Right lobe of liver (tissue), 6 donors: ENCODE measurements at regions not wholly inside any gene's neighbourhood (a gene's known extent, or its start where the extent isn't known, plus 50 kb on each side); places are given as distances from the start of the nearest gene placed in this dataset.

Experiments used
- ATAC-seq, 4 donors: fragments of 200-7000 bp; cut with Tn5 transposase; one replicate each; pipeline ENCODE4 v1.9.1; 2020; ENCODE audit warnings: mild to moderate bottlenecking in 4 of 4, moderate library complexity in 4 of 4
- DNase-seq, 3 donors: peaks; one replicate each; pipeline ENCODE4 v3.0.0-alpha.2; 2020
- H3K27ac ChIP-seq, 3 donors: fragments of 200-600 bp; one replicate each; pipeline ENCODE4 v1.8.0; 2022
- H3K27me3 ChIP-seq, 2 donors: fragments of 200-600 bp; one replicate each; pipeline ENCODE4 v1.8.0; 2022
- H3K36me3 ChIP-seq, 4 donors: fragments of 200-600 bp; sonication (generic) in 1 of 4; one replicate each; pipeline versions ENCODE4 v1.5.1 to v1.8.0; 2017 to 2022; ENCODE audit warnings: control low read depth in 1 of 4
- H3K4me1 ChIP-seq, 4 donors: fragments of 200-600 bp; sonication (generic) in 1 of 4; one replicate each; pipeline versions ENCODE4 v1.5.1 to v1.8.0; 2017 to 2022; ENCODE audit warnings: control low read depth in 1 of 4
- H3K4me3 ChIP-seq, 3 donors: fragments of 200-600 bp; one replicate each; pipeline ENCODE4 v1.8.0; 2022
- H3K9me3 ChIP-seq, 4 donors: fragments of 200-600 bp; sonication (generic) in 1 of 4; one replicate each; pipeline versions ENCODE4 v1.5.1 to v1.8.0; 2017 to 2022; ENCODE audit warnings: control low read depth in 1 of 4
- POLR2A ChIP-seq: fragments of 450-650 bp; IDR thresholded peaks from one replicate; pipeline ENCODE4 v1.6.1; 2017; ENCODE audit warnings: antibody characterized with exemption, mild to moderate bottlenecking
- WGBS: methylation state at CpG from one replicate; pipeline ENCODE4 v1.1.6; 2018; ENCODE audit warnings: low coverage, low lambda C conversion rate; ENCODE audit not compliant: insufficient coverage; ENCODE audit errors: missing lambda C conversion rate; 5-methylcytosine and 5-hydroxymethylcytosine counted together
- intact Hi-C, 2 donors: fragments of 100-400 bp; cut with DNase I; formaldehyde crosslinking; loops; one replicate each; pipeline versions ENCODE4 v1.11.2 to v1.14.1; 2022
- TF ChIP-seq, protein P1 (sequence below), 4 donors: fragments of 200-600 bp in 3 of 4; fragments of 450-650 bp in 1 of 4; IDR thresholded peaks; one replicate each; pipeline versions ENCODE4 v1.5.1 to v1.8.0; 2016 to 2022; ENCODE audit warnings: antibody characterized with exemption in 4 of 4, mild to moderate bottlenecking in 2 of 4
- donor health status: DM: no; HTN: yes; CAD: no.
- donor health status: DM: no; HTN: no; CAD: no.
- donor health status: DM: no; HTN: no; CAD: no.
- donor health status: DM: no; HTN: yes; CAD: no.
- donor health status: DM: no; HTN: yes; CAD: no.

DNA sequence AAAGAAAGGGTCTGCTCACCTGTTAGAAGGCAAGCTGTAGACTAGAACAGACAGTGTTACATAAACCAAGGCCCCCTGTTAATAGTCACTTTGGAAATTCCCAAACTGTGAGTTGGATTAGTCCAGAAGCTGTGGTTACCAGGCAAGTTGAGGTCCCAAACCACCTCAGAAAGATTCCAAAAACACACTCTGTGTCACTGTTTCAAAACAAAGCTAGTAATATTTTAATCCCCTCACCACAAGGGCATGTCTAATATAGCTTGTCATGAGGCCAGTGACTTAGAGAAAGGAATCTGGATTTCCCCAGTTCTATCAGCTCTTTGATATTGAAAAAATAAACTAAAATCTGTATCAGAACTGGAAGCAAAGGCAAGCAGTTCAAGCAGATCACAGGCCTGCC is 244.6 kb downstream of the HAO1 start:
- Histone ChIP-seq H3K36me3 (no peaks in the 10 kb centered on the region), H3K4me3 (no peak overlapping the region), H3K27ac (no peak overlapping the region), H3K9me3 (no peaks in the 10 kb centered on the region), H3K27me3 (no peaks in the 10 kb centered on the region), H3K4me1 (no peaks in the 10 kb centered on the region)
- ATAC-seq (no peak), DNase-seq (no peak)
- intact Hi-C loops = no loop called here
- no peak for TF ChIP-seq POLR2A
- TF ChIP-seq, protein P1, sequence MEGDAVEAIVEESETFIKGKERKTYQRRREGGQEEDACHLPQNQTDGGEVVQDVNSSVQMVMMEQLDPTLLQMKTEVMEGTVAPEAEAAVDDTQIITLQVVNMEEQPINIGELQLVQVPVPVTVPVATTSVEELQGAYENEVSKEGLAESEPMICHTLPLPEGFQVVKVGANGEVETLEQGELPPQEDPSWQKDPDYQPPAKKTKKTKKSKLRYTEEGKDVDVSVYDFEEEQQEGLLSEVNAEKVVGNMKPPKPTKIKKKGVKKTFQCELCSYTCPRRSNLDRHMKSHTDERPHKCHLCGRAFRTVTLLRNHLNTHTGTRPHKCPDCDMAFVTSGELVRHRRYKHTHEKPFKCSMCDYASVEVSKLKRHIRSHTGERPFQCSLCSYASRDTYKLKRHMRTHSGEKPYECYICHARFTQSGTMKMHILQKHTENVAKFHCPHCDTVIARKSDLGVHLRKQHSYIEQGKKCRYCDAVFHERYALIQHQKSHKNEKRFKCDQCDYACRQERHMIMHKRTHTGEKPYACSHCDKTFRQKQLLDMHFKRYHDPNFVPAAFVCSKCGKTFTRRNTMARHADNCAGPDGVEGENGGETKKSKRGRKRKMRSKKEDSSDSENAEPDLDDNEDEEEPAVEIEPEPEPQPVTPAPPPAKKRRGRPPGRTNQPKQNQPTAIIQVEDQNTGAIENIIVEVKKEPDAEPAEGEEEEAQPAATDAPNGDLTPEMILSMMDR (IDR thresholded peaks at IDR 0.05) = no peak

- intact Hi-C loops = no loop called here
Observed at GRCh38 chr20:7696311-7696710, 243.9 kb downstream of the HAO1 start.

DNA sequence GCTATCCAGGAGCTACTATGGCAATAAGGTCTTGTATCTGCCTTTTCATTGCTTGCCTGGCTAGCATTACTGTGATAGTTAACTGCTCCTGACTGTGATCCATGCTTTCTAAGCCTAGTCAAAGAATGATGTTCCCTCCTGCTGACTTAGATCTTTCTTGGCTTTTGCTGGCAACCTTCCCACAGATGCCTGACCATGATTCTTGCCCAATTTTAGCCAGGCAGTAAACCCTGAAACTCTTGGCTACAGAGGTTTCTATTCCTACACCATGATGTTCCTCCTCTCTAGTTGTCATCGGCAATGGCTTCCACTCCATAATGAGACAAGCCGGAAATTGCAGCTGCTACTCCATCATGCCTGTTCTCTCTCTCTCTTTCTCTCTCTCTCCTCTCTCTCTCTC is 238.1 kb downstream of the HAO1 start:
- no peak overlapping the region for H3K4me3 ChIP-seq
- TF ChIP-seq, protein P1 (IDR thresholded peaks at IDR 0.05) = no peak
- TF ChIP-seq POLR2A = no peak
- no peaks in the 10 kb centered on the region for H3K27me3 ChIP-seq
- DNase-seq (no peak), ATAC-seq (no peak)
- no CpG with 5 or more reads among the region's 2 CpGs for WGBS
- intact Hi-C loops = no loop called here
- no peak overlapping the region for H3K27ac ChIP-seq
- no peaks in the 10 kb centered on the region for H3K4me1 ChIP-seq
- H3K36me3 ChIP-seq = no peaks in the 10 kb centered on the region
- no peaks in the 10 kb centered on the region for H3K9me3 ChIP-seq

More at GRCh38 chr20:7696311-7696710, 243.9 kb downstream of the HAO1 start:
- TF ChIP-seq POLR2A = no peak
- TF ChIP-seq, protein P1 (IDR thresholded peaks at IDR 0.05) = no peak
- ATAC-seq (peak in 1 of 4 donors; percentile 43), DNase-seq (no peak)
- no peak overlapping the region for H3K27ac ChIP-seq
- no peaks in the 10 kb centered on the region for H3K4me1 ChIP-seq
- H3K27me3 ChIP-seq = no peaks in the 10 kb centered on the region
- 50% methylated on average over 1 of the region's 1 CpG for WGBS
- H3K4me3 ChIP-seq = no peak overlapping the region
- H3K9me3 ChIP-seq = no peaks in the 10 kb centered on the region
- no peaks in the 10 kb centered on the region for H3K36me3 ChIP-seq

GRCh38 chr20:7703551-7703961 is 236.7 kb downstream of the HAO1 start:
- WGBS = 56% methylated on average over 4 of the region's 4 CpGs
- Histone ChIP-seq H3K4me3 (no peak overlapping the region), H3K36me3 (no peaks in the 10 kb centered on the region), H3K4me1 (no peaks in the 10 kb centered on the region), H3K27ac (no peak overlapping the region), H3K9me3 (no peaks in the 10 kb centered on the region), H3K27me3 (no peaks in the 10 kb centered on the region)
- intact Hi-C loops = no loop called here
- TF ChIP-seq, protein P1 (IDR thresholded peaks at IDR 0.05) = no peak
- no peak for TF ChIP-seq POLR2A
- DNase-seq = no peak
- ATAC-seq = no peak

DNA sequence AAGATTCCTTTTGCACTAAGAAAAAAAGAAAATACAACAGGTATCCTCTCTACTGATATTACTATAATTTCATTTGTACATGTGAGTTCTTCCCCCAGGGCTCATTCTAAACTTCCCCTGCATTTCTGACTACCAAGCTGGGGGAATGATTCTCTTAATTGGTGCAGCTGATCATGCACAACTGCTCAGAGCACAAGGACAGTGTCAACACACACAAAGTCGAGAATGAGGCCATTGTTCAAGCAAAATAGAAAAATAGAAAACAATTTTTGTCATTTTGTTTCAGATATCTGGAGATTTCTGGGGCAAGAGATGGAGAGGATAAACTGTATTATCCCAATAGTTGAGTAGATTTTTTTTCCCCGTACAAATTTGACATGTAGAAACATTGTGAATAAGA is 236.3 kb downstream of the HAO1 start:
- Histone ChIP-seq H3K4me1 (no peaks in the 10 kb centered on the region), H3K9me3 (no peaks in the 10 kb centered on the region), H3K27ac (no peak overlapping the region), H3K36me3 (no peaks in the 10 kb centered on the region), H3K4me3 (no peak overlapping the region), H3K27me3 (no peaks in the 10 kb centered on the region)
- TF ChIP-seq, protein P1 (IDR thresholded peaks at IDR 0.05) = no peak
- TF ChIP-seq POLR2A = no peak
- DNase-seq (no peak), ATAC-seq (no peak)
- intact Hi-C loops = no loop called here
- WGBS = 72% methylated on average over 2 of the region's 2 CpGs
